Loucy (cell line): ENCODE measurements at regions not wholly inside any gene's neighbourhood (a gene's known extent, or its start where the extent isn't known, plus 50 kb on each side); places are given as distances from the start of the nearest gene placed in this dataset.

Experiments used
- H2AFZ ChIP-seq: fragments of 200-600 bp; sonication (generic); 2 replicates; pipeline ENCODE4 v1.6.0; 2016; ENCODE audit warnings: antibody characterized with exemption, mild to moderate bottlenecking, low read length, moderate library complexity
- H3F3A ChIP-seq: fragments of 200-600 bp; 2 replicates; pipeline ENCODE4 v1.6.0; 2016; ENCODE audit warnings: antibody characterized with exemption, low read depth, mild to moderate bottlenecking
- H3K27me3 ChIP-seq: fragments of 200-600 bp; sonication (generic); 2 replicates; pipeline ENCODE4 v1.6.1; 2014; ENCODE audit warnings: low read length, mild to moderate bottlenecking; ENCODE audit not compliant: insufficient read depth, poor library complexity, severe bottlenecking
- H3K36me3 ChIP-seq: fragments of 200-600 bp; sonication (generic); 2 replicates; pipeline ENCODE4 v1.6.1; 2016; ENCODE audit warnings: low read length; ENCODE audit not compliant: insufficient read depth
- H3K4me1 ChIP-seq: fragments of 200-600 bp; sonication (generic); 2 replicates; pipeline ENCODE4 v1.5.1; 2014; ENCODE audit warnings: low read length, mild to moderate bottlenecking; ENCODE audit not compliant: insufficient read depth, poor library complexity, severe bottlenecking
- H3K4me2 ChIP-seq: fragments of 200-600 bp; sonication (generic); 2 replicates; pipeline ENCODE4 v1.6.0; 2014; ENCODE audit warnings: antibody characterized with exemption, low read length, low read depth, mild to moderate bottlenecking; ENCODE audit not compliant: poor library complexity, severe bottlenecking
- H3K4me3 ChIP-seq: fragments of 200-600 bp; sonication (generic); 2 replicates; pipeline ENCODE4 v1.5.1; 2014; ENCODE audit warnings: low read length, mild to moderate bottlenecking, mixed read lengths; ENCODE audit not compliant: poor library complexity, severe bottlenecking
- H3K79me2 ChIP-seq: fragments of 200-600 bp; sonication (generic); 2 replicates; pipeline ENCODE4 v1.6.1; 2014; ENCODE audit warnings: low read length; ENCODE audit not compliant: insufficient read depth
- H3K9ac ChIP-seq: fragments of 200-600 bp; sonication (generic); 2 replicates; pipeline ENCODE4 v1.6.0; 2014; ENCODE audit warnings: mild to moderate bottlenecking, low read depth, low read length, moderate library complexity; ENCODE audit not compliant: poor library complexity, severe bottlenecking
- H3K9me2 ChIP-seq: fragments of 200-600 bp; sonication (generic); replicated peaks from 2 replicates; pipeline ENCODE4 v1.6.1; 2016; ENCODE audit warnings: low read depth, low read length, mixed read lengths
- H3K9me3 ChIP-seq: fragments of 200-600 bp; sonication (generic); 2 replicates; pipeline ENCODE4 v1.6.1; 2014; ENCODE audit warnings: mild to moderate bottlenecking, antibody characterized with exemption, low read length, low read depth; ENCODE audit not compliant: insufficient read depth
- H4K20me1 ChIP-seq: fragments of 200-600 bp; sonication (generic); 2 replicates; pipeline ENCODE4 v1.6.0; 2014; ENCODE audit warnings: antibody characterized with exemption, low read length, mild to moderate bottlenecking; ENCODE audit not compliant: insufficient read depth, poor library complexity, severe bottlenecking
- CTCF ChIP-seq: fragments of 200-600 bp; sonication (generic); conservative IDR thresholded peaks from 2 replicates; pipeline ENCODE4 v1.5.1; 2014; ENCODE audit warnings: mild to moderate bottlenecking, antibody characterized with exemption, low read length
- EZH2phosphoT487 ChIP-seq: fragments of 200-600 bp; IDR thresholded peaks from 2 replicates; pipeline ENCODE4 v1.6.1; 2018; ENCODE audit warnings: antibody characterized with exemption, mild to moderate bottlenecking, moderate library complexity, borderline replicate concordance

GRCh38 chr10:44516891-44517290 lies 132.0 kb upstream of the CXCL12 start:
- Histone ChIP-seq H3F3A (no peaks in the 10 kb centered on the region), H3K4me1 (no peaks in the 10 kb centered on the region), H3K9me3 (no peaks in the 10 kb centered on the region), H3K4me3 (no peak overlapping the region), H3K79me2 (no peaks in the 10 kb centered on the region), H2AFZ (no peak overlapping the region), H4K20me1 (no peaks in the 10 kb centered on the region), H3K9me2 (no peaks in the 10 kb centered on the region), H3K27me3 (no peaks in the 10 kb centered on the region), H3K36me3 (no peaks in the 10 kb centered on the region), H3K9ac (no peak overlapping the region), H3K4me2 (no peak overlapping the region)
- TF ChIP-seq EZH2phosphoT487 (no peak), CTCF (no peak)

DNA sequence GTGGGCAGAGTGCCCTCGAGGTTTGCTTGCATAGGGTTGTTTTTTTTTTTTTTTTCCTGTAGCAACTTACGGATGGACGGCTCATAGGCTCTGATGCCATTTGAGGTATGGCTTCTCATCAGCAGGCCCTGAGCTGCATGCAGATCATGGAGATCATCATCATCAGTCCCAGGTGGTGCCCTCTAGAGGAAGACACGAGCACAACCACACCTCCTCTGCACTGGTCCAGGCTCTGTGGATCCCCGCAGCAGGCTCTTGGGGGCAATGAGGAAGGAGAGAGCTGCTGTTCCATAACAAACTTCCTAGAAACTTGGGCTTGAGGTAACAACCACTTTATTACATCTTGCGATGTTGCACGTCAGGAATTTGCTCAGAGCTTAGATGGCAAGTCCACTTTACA lies 132.7 kb upstream of the CXCL12 start:
- Histone ChIP-seq H3K9ac (no peak overlapping the region), H2AFZ (no peak overlapping the region)

GRCh38 chr10:44519361-44519760 lies 134.5 kb upstream of the CXCL12 start:
- Histone ChIP-seq H3K9me3 (no peaks in the 10 kb centered on the region), H2AFZ (no peak overlapping the region), H3K9ac (no peak overlapping the region), H3K4me1 (no peaks in the 10 kb centered on the region), H3K79me2 (no peaks in the 10 kb centered on the region), H3K4me3 (no peak overlapping the region), H3K9me2 (no peaks in the 10 kb centered on the region), H3K27me3 (no peaks in the 10 kb centered on the region), H4K20me1 (no peaks in the 10 kb centered on the region), H3F3A (no peaks in the 10 kb centered on the region), H3K36me3 (no peaks in the 10 kb centered on the region), H3K4me2 (no peak overlapping the region)
- no peak for TF ChIP-seq CTCF
- TF ChIP-seq EZH2phosphoT487: no peak

More for the DNA sequence above, 132.7 kb upstream of the CXCL12 start:
- H3K27me3 ChIP-seq: no peaks in the 10 kb centered on the region
- H3K4me3 ChIP-seq: no peak overlapping the region
- no peaks in the 10 kb centered on the region for H3F3A ChIP-seq
- H3K4me1 ChIP-seq: no peaks in the 10 kb centered on the region
- H3K79me2 ChIP-seq: no peaks in the 10 kb centered on the region
- H3K9me3 ChIP-seq: no peaks in the 10 kb centered on the region
- H3K9me2 ChIP-seq: no peaks in the 10 kb centered on the region
- H3K4me2 ChIP-seq: no peak overlapping the region
- no peaks in the 10 kb centered on the region for H4K20me1 ChIP-seq
- TF ChIP-seq EZH2phosphoT487 (no peak), CTCF (peak; percentile 56)
- H3K36me3 ChIP-seq: no peaks in the 10 kb centered on the region
